Loucy (cell line): ENCODE measurements at regions not wholly inside any gene's neighbourhood (a gene's known extent, or its start where the extent isn't known, plus 50 kb on each side); places are given as distances from the start of the nearest gene placed in this dataset.
A peak's percentile ranks its signal among the peaks of the same experiment; 100 is the strongest.

ENCODE experiments used
- H2AFZ ChIP-seq: fragments of 200-600 bp; sonication (generic); 2 replicates; pipeline ENCODE4 v1.6.0; 2016; ENCODE audit warnings: antibody characterized with exemption, mild to moderate bottlenecking, low read length, moderate library complexity
- H3F3A ChIP-seq: fragments of 200-600 bp; 2 replicates; pipeline ENCODE4 v1.6.0; 2016; ENCODE audit warnings: antibody characterized with exemption, low read depth, mild to moderate bottlenecking
- H3K27me3 ChIP-seq: fragments of 200-600 bp; sonication (generic); 2 replicates; pipeline ENCODE4 v1.6.1; 2014; ENCODE audit warnings: low read length, mild to moderate bottlenecking; ENCODE audit not compliant: insufficient read depth, poor library complexity, severe bottlenecking
- H3K36me3 ChIP-seq: fragments of 200-600 bp; sonication (generic); 2 replicates; pipeline ENCODE4 v1.6.1; 2016; ENCODE audit warnings: low read length; ENCODE audit not compliant: insufficient read depth
- H3K4me1 ChIP-seq: fragments of 200-600 bp; sonication (generic); 2 replicates; pipeline ENCODE4 v1.5.1; 2014; ENCODE audit warnings: low read length, mild to moderate bottlenecking; ENCODE audit not compliant: insufficient read depth, poor library complexity, severe bottlenecking
- H3K4me2 ChIP-seq: fragments of 200-600 bp; sonication (generic); 2 replicates; pipeline ENCODE4 v1.6.0; 2014; ENCODE audit warnings: antibody characterized with exemption, low read length, low read depth, mild to moderate bottlenecking; ENCODE audit not compliant: poor library complexity, severe bottlenecking
- H3K4me3 ChIP-seq: fragments of 200-600 bp; sonication (generic); 2 replicates; pipeline ENCODE4 v1.5.1; 2014; ENCODE audit warnings: low read length, mild to moderate bottlenecking, mixed read lengths; ENCODE audit not compliant: poor library complexity, severe bottlenecking
- H3K79me2 ChIP-seq: fragments of 200-600 bp; sonication (generic); 2 replicates; pipeline ENCODE4 v1.6.1; 2014; ENCODE audit warnings: low read length; ENCODE audit not compliant: insufficient read depth
- H3K9ac ChIP-seq: fragments of 200-600 bp; sonication (generic); 2 replicates; pipeline ENCODE4 v1.6.0; 2014; ENCODE audit warnings: mild to moderate bottlenecking, low read depth, low read length, moderate library complexity; ENCODE audit not compliant: poor library complexity, severe bottlenecking
- H3K9me2 ChIP-seq: fragments of 200-600 bp; sonication (generic); replicated peaks from 2 replicates; pipeline ENCODE4 v1.6.1; 2016; ENCODE audit warnings: low read depth, low read length, mixed read lengths
- H3K9me3 ChIP-seq: fragments of 200-600 bp; sonication (generic); 2 replicates; pipeline ENCODE4 v1.6.1; 2014; ENCODE audit warnings: mild to moderate bottlenecking, antibody characterized with exemption, low read length, low read depth; ENCODE audit not compliant: insufficient read depth
- H4K20me1 ChIP-seq: fragments of 200-600 bp; sonication (generic); 2 replicates; pipeline ENCODE4 v1.6.0; 2014; ENCODE audit warnings: antibody characterized with exemption, low read length, mild to moderate bottlenecking; ENCODE audit not compliant: insufficient read depth, poor library complexity, severe bottlenecking
- EZH2phosphoT487 ChIP-seq: fragments of 200-600 bp; IDR thresholded peaks from 2 replicates; pipeline ENCODE4 v1.6.1; 2018; ENCODE audit warnings: antibody characterized with exemption, mild to moderate bottlenecking, moderate library complexity, borderline replicate concordance
- TF ChIP-seq, protein P1 (sequence below): fragments of 200-600 bp; sonication (generic); conservative IDR thresholded peaks from 2 replicates; pipeline ENCODE4 v1.5.1; 2014; ENCODE audit warnings: mild to moderate bottlenecking, antibody characterized with exemption, low read length

DNA sequence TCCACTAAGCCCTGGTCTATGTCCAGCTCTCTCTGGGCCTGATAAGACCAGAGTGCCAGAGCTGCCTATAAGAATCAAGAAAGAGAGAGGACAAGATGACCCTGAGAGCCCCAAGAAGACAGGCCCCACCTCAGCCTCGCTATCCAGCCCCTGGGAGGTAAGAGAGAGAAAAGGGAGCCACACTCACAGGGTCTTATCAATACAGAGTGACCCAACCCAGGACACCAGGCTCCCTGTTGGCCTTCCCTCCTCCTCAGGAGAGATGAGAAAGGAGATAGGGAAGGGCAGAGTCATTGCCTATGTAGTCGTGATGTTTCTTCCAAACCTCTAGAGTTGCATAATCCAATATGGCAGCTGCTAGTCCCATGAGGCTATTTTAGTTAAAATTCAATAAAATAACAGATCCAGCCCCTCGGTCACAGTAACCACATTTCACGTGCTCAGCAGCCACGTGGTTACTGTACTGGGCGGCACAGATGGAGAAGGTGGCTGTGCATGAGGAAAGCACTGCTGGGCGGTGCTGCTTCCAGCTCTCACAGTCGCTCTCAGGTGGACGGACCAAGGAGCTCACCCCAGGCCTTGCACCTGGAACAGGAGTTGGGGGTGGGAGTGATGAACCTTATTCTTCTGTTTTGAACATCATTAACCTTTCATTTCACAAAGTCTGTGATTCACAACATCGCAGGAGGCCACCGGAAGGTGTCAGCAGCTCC is 525.8 kb downstream of the SHQ1 start:
- Histone ChIP-seq H2AFZ (0 out of 2 replicates have a peak overlapping the region, but pooled peaks have one; percentile 56), H3F3A (no peaks in the 10 kb centered on the region), H3K4me1 (peaks cover 57% of the 10 kb centered on the region), H3K9ac (no peak overlapping the region), H3K36me3 (no peaks in the 10 kb centered on the region), H3K9me3 (no peaks in the 10 kb centered on the region), H3K4me3 (no peak overlapping the region), H4K20me1 (no peaks in the 10 kb centered on the region), H3K79me2 (no peaks in the 10 kb centered on the region), H3K27me3 (no peaks in the 10 kb centered on the region), H3K4me2 (no peak overlapping the region), H3K9me2 (no peaks in the 10 kb centered on the region)
- TF ChIP-seq, protein P1, sequence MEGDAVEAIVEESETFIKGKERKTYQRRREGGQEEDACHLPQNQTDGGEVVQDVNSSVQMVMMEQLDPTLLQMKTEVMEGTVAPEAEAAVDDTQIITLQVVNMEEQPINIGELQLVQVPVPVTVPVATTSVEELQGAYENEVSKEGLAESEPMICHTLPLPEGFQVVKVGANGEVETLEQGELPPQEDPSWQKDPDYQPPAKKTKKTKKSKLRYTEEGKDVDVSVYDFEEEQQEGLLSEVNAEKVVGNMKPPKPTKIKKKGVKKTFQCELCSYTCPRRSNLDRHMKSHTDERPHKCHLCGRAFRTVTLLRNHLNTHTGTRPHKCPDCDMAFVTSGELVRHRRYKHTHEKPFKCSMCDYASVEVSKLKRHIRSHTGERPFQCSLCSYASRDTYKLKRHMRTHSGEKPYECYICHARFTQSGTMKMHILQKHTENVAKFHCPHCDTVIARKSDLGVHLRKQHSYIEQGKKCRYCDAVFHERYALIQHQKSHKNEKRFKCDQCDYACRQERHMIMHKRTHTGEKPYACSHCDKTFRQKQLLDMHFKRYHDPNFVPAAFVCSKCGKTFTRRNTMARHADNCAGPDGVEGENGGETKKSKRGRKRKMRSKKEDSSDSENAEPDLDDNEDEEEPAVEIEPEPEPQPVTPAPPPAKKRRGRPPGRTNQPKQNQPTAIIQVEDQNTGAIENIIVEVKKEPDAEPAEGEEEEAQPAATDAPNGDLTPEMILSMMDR: no peak
- TF ChIP-seq EZH2phosphoT487: no peak

DNA sequence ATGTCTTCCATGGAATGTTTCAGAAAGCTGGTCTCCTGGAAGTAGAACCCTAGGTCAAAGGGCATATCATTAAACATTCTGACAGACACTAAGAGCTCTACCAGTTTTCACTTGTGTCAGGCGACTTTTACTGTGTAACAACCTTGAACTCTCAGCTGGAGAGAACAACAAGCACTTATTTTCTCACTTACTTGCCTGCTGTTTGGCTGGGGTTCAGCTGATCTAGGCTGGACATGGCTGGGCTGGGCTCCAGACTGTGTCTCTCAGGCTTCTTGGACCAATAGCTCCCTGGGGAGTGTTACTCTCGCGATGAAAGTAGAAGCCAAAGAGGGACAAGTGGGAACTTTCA is 527.3 kb downstream of the SHQ1 start:
- Histone ChIP-seq H3K79me2 (no peaks in the 10 kb centered on the region), H2AFZ (no peak overlapping the region)

DNA sequence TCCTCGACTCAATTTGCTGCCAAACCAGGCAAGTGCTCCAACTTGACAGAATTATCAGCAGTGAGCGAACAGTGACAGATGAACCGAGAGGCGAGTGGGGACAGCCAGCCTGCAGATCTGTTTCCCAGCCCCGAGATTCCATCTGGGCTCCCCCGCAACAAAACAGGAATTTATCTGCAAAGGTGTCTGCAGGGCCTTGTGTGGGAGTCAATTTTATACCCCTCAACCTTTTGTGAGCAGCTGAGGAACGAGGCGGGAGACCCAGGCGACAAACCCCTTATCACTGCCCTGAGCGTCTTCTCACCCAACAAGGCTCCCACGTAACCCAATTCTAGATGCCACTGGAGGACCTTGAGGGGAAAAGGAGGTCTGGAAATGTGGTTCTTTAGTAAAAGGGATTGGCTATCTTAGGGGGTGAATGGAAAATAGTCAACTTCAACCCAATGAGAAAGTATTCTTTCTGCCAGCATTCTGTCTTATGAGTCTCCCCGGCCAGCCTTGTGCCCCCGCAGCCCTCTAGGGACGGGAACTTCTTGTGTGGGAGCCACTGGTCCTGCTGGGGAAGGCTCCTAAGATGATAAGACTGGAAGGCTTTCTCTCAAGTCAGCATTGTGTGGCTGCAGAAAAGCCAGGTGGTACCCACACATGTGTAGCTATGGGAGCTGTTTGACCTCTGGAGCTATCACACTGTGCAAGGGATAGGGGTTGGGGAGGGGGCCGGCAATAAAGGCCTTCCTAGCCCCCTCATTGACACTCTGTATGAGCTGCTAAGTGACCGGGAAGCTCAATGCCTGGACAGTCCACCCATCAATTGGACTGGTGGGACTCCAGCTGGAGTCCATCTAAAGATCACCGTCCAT is 527.9 kb downstream of the SHQ1 start:
- Histone ChIP-seq H2AFZ (no peak overlapping the region), H3K4me2 (no peak overlapping the region), H3K4me1 (peaks cover 73% of the 10 kb centered on the region)

More for the DNA sequence above, 527.3 kb downstream of the SHQ1 start:
- no peak overlapping the region for H3K9ac ChIP-seq
- no peak overlapping the region for H3K4me2 ChIP-seq
- H4K20me1 ChIP-seq: no peaks in the 10 kb centered on the region
- H3K4me1 ChIP-seq: peaks cover 70% of the 10 kb centered on the region
- no peak overlapping the region for H3K4me3 ChIP-seq
- no peaks in the 10 kb centered on the region for H3K36me3 ChIP-seq
- H3K27me3 ChIP-seq: no peaks in the 10 kb centered on the region
- H3K9me3 ChIP-seq: no peaks in the 10 kb centered on the region
- TF ChIP-seq, protein P1: no peak
- no peak for TF ChIP-seq EZH2phosphoT487
- H3K9me2 ChIP-seq: no peaks in the 10 kb centered on the region
- H3F3A ChIP-seq: no peaks in the 10 kb centered on the region

More for the DNA sequence above, 527.9 kb downstream of the SHQ1 start:
- no peaks in the 10 kb centered on the region for H3F3A ChIP-seq
- no peak overlapping the region for H3K9ac ChIP-seq
- H3K27me3 ChIP-seq: no peaks in the 10 kb centered on the region
- no peak for TF ChIP-seq EZH2phosphoT487
- TF ChIP-seq, protein P1: no peak
- no peaks in the 10 kb centered on the region for H3K9me2 ChIP-seq
- no peaks in the 10 kb centered on the region for H3K36me3 ChIP-seq
- no peaks in the 10 kb centered on the region for H3K79me2 ChIP-seq
- no peaks in the 10 kb centered on the region for H3K9me3 ChIP-seq
- H4K20me1 ChIP-seq: no peaks in the 10 kb centered on the region
- H3K4me3 ChIP-seq: no peak overlapping the region
